Vagina (tissue), 2 donors: ENCODE measurements at regions not wholly inside any gene's neighbourhood (a gene's known extent, or its start where the extent isn't known, plus 50 kb on each side); places are given as distances from the start of the nearest gene placed in this dataset.

Experiments
- POLR2AphosphoS5 ChIP-seq, 2 donors: sonication (generic); formaldehyde crosslinking; IDR thresholded peaks; one replicate each; pipeline ENCODE4 v1.9.0; 2017; ENCODE audit warnings: antibody characterized with exemption in 2 of 2, mild to moderate bottlenecking in 2 of 2, low read depth in 1 of 2; ENCODE audit not compliant: insufficient read depth in 1 of 2
- TF ChIP-seq, protein P1 (sequence below), 3 experiments: fragments of 450-650 bp in 2 of 3; fragments of 200-600 bp in 1 of 3; sonication (generic) in 1 of 3; IDR thresholded peaks; one replicate each; pipeline ENCODE4 v1.5.1; 2017 to 2019; ENCODE audit warnings: antibody characterized with exemption in 3 of 3, mild to moderate bottlenecking in 2 of 3, moderate library complexity in 2 of 3

DNA sequence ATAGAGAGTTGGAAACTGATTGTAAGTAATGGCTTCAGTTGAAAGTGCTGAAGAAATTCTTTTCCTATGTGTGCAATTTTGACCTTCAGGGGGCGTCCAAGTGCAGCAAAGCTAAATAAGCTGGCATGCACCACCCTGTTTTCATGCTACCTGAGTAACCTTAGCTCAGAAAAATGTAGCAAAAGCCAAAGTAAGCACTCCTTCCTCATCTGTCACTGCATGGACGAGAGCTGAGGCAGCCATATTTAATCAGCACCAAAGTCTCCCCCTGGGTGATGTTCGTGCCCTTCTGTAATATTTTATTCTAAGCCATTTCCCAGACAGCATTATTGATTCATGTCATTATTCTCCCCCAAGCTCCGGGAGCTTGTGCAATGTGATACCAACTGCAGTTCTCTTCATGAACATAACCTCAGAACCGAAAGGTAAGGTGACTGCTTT is 123.1 kb downstream of the RPS12 start:
- TF ChIP-seq, protein P1, sequence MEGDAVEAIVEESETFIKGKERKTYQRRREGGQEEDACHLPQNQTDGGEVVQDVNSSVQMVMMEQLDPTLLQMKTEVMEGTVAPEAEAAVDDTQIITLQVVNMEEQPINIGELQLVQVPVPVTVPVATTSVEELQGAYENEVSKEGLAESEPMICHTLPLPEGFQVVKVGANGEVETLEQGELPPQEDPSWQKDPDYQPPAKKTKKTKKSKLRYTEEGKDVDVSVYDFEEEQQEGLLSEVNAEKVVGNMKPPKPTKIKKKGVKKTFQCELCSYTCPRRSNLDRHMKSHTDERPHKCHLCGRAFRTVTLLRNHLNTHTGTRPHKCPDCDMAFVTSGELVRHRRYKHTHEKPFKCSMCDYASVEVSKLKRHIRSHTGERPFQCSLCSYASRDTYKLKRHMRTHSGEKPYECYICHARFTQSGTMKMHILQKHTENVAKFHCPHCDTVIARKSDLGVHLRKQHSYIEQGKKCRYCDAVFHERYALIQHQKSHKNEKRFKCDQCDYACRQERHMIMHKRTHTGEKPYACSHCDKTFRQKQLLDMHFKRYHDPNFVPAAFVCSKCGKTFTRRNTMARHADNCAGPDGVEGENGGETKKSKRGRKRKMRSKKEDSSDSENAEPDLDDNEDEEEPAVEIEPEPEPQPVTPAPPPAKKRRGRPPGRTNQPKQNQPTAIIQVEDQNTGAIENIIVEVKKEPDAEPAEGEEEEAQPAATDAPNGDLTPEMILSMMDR (IDR thresholded peaks at IDR 0.05), result no peak
- TF ChIP-seq POLR2AphosphoS5 (IDR thresholded peaks at IDR 0.05; ENCODE audit: insufficient read depth in 1 of 2, low read depth in 1 of 2), result no peak
